ENCODE measurements at regions not wholly inside any gene's neighbourhood (a gene's known extent, or its start where the extent isn't known, plus 50 kb on each side); places are given as distances from the start of the nearest gene placed in this dataset.

DNA sequence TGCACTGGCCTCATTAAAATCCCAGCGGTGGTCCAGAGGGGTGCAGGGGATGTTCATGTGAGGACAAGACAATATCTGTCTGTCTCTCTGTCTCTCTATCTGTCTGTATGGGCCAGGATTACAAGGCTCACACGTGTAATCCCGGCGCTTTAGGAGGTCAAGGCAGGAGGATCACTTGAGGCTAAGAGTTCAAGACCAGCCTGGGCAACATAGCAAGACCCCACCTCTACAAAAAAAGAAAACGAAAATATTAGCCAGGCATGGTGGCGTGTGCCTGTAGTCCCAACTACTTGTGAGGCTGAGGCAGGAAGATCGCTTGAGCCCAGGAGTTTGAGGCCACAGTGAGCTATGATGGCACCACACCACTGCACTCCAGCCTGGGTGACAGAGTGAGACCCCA is 117.1 kb downstream of the PHETA1 start:
- TF ChIP-seq, protein P1, sequence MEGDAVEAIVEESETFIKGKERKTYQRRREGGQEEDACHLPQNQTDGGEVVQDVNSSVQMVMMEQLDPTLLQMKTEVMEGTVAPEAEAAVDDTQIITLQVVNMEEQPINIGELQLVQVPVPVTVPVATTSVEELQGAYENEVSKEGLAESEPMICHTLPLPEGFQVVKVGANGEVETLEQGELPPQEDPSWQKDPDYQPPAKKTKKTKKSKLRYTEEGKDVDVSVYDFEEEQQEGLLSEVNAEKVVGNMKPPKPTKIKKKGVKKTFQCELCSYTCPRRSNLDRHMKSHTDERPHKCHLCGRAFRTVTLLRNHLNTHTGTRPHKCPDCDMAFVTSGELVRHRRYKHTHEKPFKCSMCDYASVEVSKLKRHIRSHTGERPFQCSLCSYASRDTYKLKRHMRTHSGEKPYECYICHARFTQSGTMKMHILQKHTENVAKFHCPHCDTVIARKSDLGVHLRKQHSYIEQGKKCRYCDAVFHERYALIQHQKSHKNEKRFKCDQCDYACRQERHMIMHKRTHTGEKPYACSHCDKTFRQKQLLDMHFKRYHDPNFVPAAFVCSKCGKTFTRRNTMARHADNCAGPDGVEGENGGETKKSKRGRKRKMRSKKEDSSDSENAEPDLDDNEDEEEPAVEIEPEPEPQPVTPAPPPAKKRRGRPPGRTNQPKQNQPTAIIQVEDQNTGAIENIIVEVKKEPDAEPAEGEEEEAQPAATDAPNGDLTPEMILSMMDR (IDR thresholded peaks at IDR 0.05) = no peak
- no peak for TF ChIP-seq ZFX (IDR thresholded peaks at IDR 0.05; ENCODE audit: borderline replicate concordance)
